ENCODE measurements at regions not wholly inside any gene's neighbourhood (a gene's known extent, or its start where the extent isn't known, plus 50 kb on each side); places are given as distances from the start of the nearest gene placed in this dataset.

DNA sequence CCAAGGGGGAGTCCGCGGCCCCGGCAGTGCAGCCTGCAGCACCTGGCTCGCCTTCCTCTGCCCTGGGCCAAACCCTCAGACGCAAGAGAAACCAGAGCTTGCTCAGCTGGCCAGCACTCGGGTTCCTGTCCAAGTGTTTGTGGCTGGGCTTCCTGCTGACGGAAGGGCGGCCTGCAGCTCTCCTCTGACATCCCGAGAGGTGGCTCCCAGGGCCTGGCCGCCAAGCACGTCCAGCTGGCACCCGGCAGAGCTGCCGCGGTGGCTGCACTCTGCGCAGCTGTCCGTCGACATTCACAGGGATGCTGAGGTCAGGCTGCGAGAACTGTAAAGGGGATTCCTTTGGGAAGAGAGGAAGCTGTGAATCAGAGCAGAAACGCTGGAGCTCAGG is 85.6 kb downstream of the CPN2 start:
- Histone ChIP-seq H3K27me3 (ENCODE audit: insufficient read depth, low read depth, low read length) (no peaks in the 10 kb centered on the region), H3K27ac (ENCODE audit: low read length) (no peak overlapping the region), H3K4me2 (ENCODE audit: low read length) (no peak overlapping the region), H3K9ac (ENCODE audit: low read length) (no peak overlapping the region), H3K9me3 (ENCODE audit: low read length) (no peaks in the 10 kb centered on the region), H3K36me3 (ENCODE audit: insufficient read depth, low read length) (no peaks in the 10 kb centered on the region), H3K4me3 (ENCODE audit: low read length) (no peak overlapping the region), H4K20me1 (ENCODE audit: insufficient read depth) (no peaks in the 10 kb centered on the region), H3K9me2 (ENCODE audit: insufficient read depth, low read length) (no peaks in the 10 kb centered on the region), H3K79me2 (replicated peaks; ENCODE audit: insufficient read depth, low read length) (no peaks in the 10 kb centered on the region), H3F3A (ENCODE audit: insufficient read depth, low read length, poor library complexity, severe bottlenecking) (no peaks in the 10 kb centered on the region), H2AFZ (ENCODE audit: low read depth, low read length) (no peak overlapping the region)
- TF ChIP-seq TAF1 (IDR thresholded peaks at IDR 0.05; ENCODE audit: low read depth): no peak
- no peak for TF ChIP-seq POLR2AphosphoS5 (IDR thresholded peaks at IDR 0.05)
- no peak for TF ChIP-seq EP300 (conservative IDR thresholded peaks at IDR 0.05; ENCODE audit: poor library complexity, severe bottlenecking)
- TF ChIP-seq, protein P1, sequence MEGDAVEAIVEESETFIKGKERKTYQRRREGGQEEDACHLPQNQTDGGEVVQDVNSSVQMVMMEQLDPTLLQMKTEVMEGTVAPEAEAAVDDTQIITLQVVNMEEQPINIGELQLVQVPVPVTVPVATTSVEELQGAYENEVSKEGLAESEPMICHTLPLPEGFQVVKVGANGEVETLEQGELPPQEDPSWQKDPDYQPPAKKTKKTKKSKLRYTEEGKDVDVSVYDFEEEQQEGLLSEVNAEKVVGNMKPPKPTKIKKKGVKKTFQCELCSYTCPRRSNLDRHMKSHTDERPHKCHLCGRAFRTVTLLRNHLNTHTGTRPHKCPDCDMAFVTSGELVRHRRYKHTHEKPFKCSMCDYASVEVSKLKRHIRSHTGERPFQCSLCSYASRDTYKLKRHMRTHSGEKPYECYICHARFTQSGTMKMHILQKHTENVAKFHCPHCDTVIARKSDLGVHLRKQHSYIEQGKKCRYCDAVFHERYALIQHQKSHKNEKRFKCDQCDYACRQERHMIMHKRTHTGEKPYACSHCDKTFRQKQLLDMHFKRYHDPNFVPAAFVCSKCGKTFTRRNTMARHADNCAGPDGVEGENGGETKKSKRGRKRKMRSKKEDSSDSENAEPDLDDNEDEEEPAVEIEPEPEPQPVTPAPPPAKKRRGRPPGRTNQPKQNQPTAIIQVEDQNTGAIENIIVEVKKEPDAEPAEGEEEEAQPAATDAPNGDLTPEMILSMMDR (IDR thresholded peaks at IDR 0.05; ENCODE audit: poor library complexity, severe bottlenecking): no peak
- no peak for TF ChIP-seq SMC3 (conservative IDR thresholded peaks at IDR 0.05; ENCODE audit: poor library complexity)
- TF ChIP-seq EZH2 (IDR thresholded peaks at IDR 0.05; ENCODE audit: borderline replicate concordance, insufficient read depth, low read length, poor library complexity, severe bottlenecking): no peak
- TF ChIP-seq MXI1 (conservative IDR thresholded peaks at IDR 0.05; ENCODE audit: poor library complexity, severe bottlenecking): no peak
- TF ChIP-seq RAD21 (conservative IDR thresholded peaks at IDR 0.05): no peak
- TF ChIP-seq, protein P2, sequence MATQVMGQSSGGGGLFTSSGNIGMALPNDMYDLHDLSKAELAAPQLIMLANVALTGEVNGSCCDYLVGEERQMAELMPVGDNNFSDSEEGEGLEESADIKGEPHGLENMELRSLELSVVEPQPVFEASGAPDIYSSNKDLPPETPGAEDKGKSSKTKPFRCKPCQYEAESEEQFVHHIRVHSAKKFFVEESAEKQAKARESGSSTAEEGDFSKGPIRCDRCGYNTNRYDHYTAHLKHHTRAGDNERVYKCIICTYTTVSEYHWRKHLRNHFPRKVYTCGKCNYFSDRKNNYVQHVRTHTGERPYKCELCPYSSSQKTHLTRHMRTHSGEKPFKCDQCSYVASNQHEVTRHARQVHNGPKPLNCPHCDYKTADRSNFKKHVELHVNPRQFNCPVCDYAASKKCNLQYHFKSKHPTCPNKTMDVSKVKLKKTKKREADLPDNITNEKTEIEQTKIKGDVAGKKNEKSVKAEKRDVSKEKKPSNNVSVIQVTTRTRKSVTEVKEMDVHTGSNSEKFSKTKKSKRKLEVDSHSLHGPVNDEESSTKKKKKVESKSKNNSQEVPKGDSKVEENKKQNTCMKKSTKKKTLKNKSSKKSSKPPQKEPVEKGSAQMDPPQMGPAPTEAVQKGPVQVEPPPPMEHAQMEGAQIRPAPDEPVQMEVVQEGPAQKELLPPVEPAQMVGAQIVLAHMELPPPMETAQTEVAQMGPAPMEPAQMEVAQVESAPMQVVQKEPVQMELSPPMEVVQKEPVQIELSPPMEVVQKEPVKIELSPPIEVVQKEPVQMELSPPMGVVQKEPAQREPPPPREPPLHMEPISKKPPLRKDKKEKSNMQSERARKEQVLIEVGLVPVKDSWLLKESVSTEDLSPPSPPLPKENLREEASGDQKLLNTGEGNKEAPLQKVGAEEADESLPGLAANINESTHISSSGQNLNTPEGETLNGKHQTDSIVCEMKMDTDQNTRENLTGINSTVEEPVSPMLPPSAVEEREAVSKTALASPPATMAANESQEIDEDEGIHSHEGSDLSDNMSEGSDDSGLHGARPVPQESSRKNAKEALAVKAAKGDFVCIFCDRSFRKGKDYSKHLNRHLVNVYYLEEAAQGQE (IDR thresholded peaks at IDR 0.05; ENCODE audit: borderline replicate concordance): no peak

DNA sequence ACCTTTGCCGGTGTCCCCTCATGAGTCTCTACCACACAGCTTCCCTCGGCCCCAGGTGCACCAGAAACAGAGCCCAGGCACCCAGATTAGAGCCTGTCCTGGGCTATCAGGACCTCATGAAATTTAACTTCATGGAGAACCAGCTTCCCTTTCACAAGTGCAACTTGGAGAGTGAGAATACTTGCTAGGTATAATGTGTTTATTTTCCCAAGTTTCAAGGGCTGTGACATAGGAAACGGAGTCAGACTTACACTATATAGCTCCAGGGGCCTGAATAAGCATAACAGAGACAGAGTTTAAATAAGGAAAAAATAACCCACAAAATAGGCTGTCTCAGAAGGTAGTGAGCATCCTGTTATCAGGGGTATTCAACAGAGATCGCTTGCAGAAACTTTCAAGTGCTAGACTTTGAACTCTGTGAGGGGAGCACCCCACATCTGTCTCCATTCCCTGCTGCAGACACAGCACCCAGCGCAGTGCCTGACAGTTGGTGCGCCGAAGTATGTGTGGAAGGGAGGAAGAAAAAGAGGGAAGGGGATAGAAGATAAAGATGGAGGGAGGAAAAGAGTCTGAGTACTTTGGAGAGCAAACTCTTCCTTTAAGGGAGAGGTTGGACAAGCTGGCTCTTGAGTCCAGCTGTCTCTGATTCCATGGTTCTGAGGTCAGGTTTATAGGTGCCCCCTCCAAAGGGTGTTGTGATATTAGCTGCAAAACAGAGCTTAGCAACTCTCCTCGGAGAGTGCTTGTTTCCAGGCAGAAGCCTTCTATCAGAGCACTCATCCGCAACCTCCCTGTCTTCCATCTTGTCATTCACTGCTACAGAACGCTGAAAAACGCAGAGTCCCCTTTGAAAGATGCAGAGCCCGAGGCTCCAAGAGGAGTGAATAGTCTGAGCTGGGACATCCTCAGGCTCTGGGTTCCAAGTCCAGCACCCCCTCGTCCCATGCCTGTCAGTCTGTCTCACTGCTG is 84.8 kb downstream of the CPN2 start:
- no peak overlapping the region for H2AFZ ChIP-seq (ENCODE audit: low read depth, low read length)
- no peak overlapping the region for H3K9ac ChIP-seq (ENCODE audit: low read length)
- H3K36me3 ChIP-seq (ENCODE audit: insufficient read depth, low read length): no peaks in the 10 kb centered on the region
- H3K27ac ChIP-seq (ENCODE audit: low read length): no peak overlapping the region
- H4K20me1 ChIP-seq (ENCODE audit: insufficient read depth): no peaks in the 10 kb centered on the region
- no peaks in the 10 kb centered on the region for H3K79me2 ChIP-seq (replicated peaks; ENCODE audit: insufficient read depth, low read length)
- no peaks in the 10 kb centered on the region for H3F3A ChIP-seq (ENCODE audit: insufficient read depth, low read length, poor library complexity, severe bottlenecking)
- no peak overlapping the region for H3K4me3 ChIP-seq (ENCODE audit: low read length)
- no peaks in the 10 kb centered on the region for H3K27me3 ChIP-seq (ENCODE audit: insufficient read depth, low read depth, low read length)
- H3K9me2 ChIP-seq (ENCODE audit: insufficient read depth, low read length): no peaks in the 10 kb centered on the region
- TF ChIP-seq RAD21 (conservative IDR thresholded peaks at IDR 0.05) (no peak), EZH2 (IDR thresholded peaks at IDR 0.05; ENCODE audit: borderline replicate concordance, insufficient read depth, low read length, poor library complexity, severe bottlenecking) (no peak), EP300 (conservative IDR thresholded peaks at IDR 0.05; ENCODE audit: poor library complexity, severe bottlenecking) (no peak), POLR2AphosphoS5 (IDR thresholded peaks at IDR 0.05) (no peak), MXI1 (conservative IDR thresholded peaks at IDR 0.05; ENCODE audit: poor library complexity, severe bottlenecking) (no peak), SMC3 (conservative IDR thresholded peaks at IDR 0.05; ENCODE audit: poor library complexity) (no peak)
- TF ChIP-seq, protein P1 (IDR thresholded peaks at IDR 0.05; ENCODE audit: poor library complexity, severe bottlenecking): no peak
- H3K9me3 ChIP-seq (ENCODE audit: low read length): no peaks in the 10 kb centered on the region
- H3K4me2 ChIP-seq (ENCODE audit: low read length): no peak overlapping the region

Measured in neural cell (in vitro differentiated cells).